ENCODE measurements at regions not wholly inside any gene's neighbourhood (a gene's known extent, or its start where the extent isn't known, plus 50 kb on each side); places are given as distances from the start of the nearest gene placed in this dataset.
"Not testable (repeated sequence)": the region's sequence is repeated elsewhere in the genome, so short reads cannot be mapped to it uniquely, and the experiment has no call there.

- DNase-seq (ENCODE audit: low spot score): no peak
These were observed 92.9 kb upstream of the FGGY start for GRCh38 chr1:59204001-59204400.

- DNase-seq (ENCODE audit: low spot score): not testable (repeated sequence)
These were observed 90.3 kb upstream of the FGGY start for GRCh38 chr1:59206616-59207015.

GRCh38 chr1:59210430-59210829 is 86.5 kb upstream of the FGGY start:
- not testable (repeated sequence) for DNase-seq (ENCODE audit: low spot score)

GRCh38 chr1:59212706-59213105 is 84.2 kb upstream of the FGGY start:
- DNase-seq (ENCODE audit: low spot score): no peak

GRCh38 chr1:59214248-59215208 is 82.4 kb upstream of the FGGY start:
- no peak for DNase-seq (ENCODE audit: low spot score)

- DNase-seq (ENCODE audit: low spot score): no peak
These were observed 81.1 kb upstream of the FGGY start for GRCh38 chr1:59215766-59216291.

- DNase-seq (ENCODE audit: low spot score): not testable (repeated sequence)
These were observed 79.5 kb upstream of the FGGY start for GRCh38 chr1:59217439-59217838.

GRCh38 chr1:59218521-59219236 is 78.2 kb upstream of the FGGY start:
- DNase-seq (ENCODE audit: low spot score): no peak

- no peak for DNase-seq (ENCODE audit: low spot score)
These were observed 77.0 kb upstream of the FGGY start for GRCh38 chr1:59219916-59220315.

- DNase-seq (ENCODE audit: low spot score): no peak
These were observed 76.5 kb upstream of the FGGY start for GRCh38 chr1:59220356-59220755.

- DNase-seq (ENCODE audit: low spot score): no peak
These were observed 73.7 kb upstream of the FGGY start for GRCh38 chr1:59223198-59223597.

- DNase-seq (ENCODE audit: low spot score): no peak
These were observed 72.8 kb upstream of the FGGY start for GRCh38 chr1:59223989-59224634.

- no peak for DNase-seq (ENCODE audit: low spot score)
These were observed 71.1 kb upstream of the FGGY start for GRCh38 chr1:59225594-59226316.

- DNase-seq (ENCODE audit: low spot score): no peak
These were observed 67.8 kb upstream of the FGGY start for GRCh38 chr1:59229138-59229537.

- no peak for DNase-seq (ENCODE audit: low spot score)
These were observed 66.3 kb upstream of the FGGY start for GRCh38 chr1:59230622-59231021.

GRCh38 chr1:59232216-59232615 is 64.7 kb upstream of the FGGY start:
- no peak for DNase-seq (ENCODE audit: low spot score)

GRCh38 chr1:59233444-59233843 is 63.5 kb upstream of the FGGY start:
- no peak for DNase-seq (ENCODE audit: low spot score)

GRCh38 chr1:59236721-59237545 is 60.0 kb upstream of the FGGY start:
- no peak for DNase-seq (ENCODE audit: low spot score)

- peak; percentile 25 for DNase-seq (ENCODE audit: low spot score)
These were observed 59.0 kb upstream of the FGGY start for GRCh38 chr1:59237900-59238299.

- no peak for DNase-seq (ENCODE audit: low spot score)
These were observed 58.5 kb upstream of the FGGY start for GRCh38 chr1:59238333-59238934.
